Activated CD4-positive, alpha-beta T cell treated with anti-CD3 and anti-CD28 coated beads, Interleukin-2, amount 10 ng/mL, durations not matched to agents 7 days and 5 days (primary cell): ENCODE measurements at regions not wholly inside any gene's neighbourhood (a gene's known extent, or its start where the extent isn't known, plus 50 kb on each side); places are given as distances from the start of the nearest gene placed in this dataset.

Experiments
- CTCF ChIA-PET: fragments of 350-600 bp; sonication (Branson Sonifier 250); formaldehyde crosslinking; loops from one replicate; lab custom pipeline; 2021; ENCODE audit warnings: antibody characterized with exemption; lab: Charles Lee
- POLR2A ChIA-PET: fragments of 350-600 bp; sonication (Branson Sonifier 250); formaldehyde crosslinking; loops from one replicate; lab custom pipeline; 2021; ENCODE audit warnings: antibody characterized with exemption; lab: Charles Lee
- DNase-seq: peaks from one replicate; pipeline ENCODE4 v3.0.0-alpha.2; 2020
- H3K27ac Mint-ChIP-seq: one replicate; pipeline ENCODE4 v1.8.0; 2021; ENCODE audit warnings: mild to moderate bottlenecking, moderate library complexity, mixed read lengths
- H3K27me3 Mint-ChIP-seq: one replicate; pipeline ENCODE4 v1.8.0; 2021; ENCODE audit warnings: mixed read lengths
- H3K36me3 Mint-ChIP-seq: one replicate; pipeline ENCODE4 v1.8.0; 2021; ENCODE audit warnings: low read depth, mixed read lengths
- H3K4me1 Mint-ChIP-seq: one replicate; pipeline ENCODE4 v1.8.0; 2021; ENCODE audit warnings: mixed read lengths
- H3K4me3 Mint-ChIP-seq: one replicate; pipeline ENCODE4 v1.8.0; 2021; ENCODE audit warnings: mild to moderate bottlenecking, moderate library complexity, mixed read lengths
- H3K9me3 Mint-ChIP-seq: one replicate; pipeline ENCODE4 v1.8.0; 2021; ENCODE audit warnings: mixed read lengths

DNA sequence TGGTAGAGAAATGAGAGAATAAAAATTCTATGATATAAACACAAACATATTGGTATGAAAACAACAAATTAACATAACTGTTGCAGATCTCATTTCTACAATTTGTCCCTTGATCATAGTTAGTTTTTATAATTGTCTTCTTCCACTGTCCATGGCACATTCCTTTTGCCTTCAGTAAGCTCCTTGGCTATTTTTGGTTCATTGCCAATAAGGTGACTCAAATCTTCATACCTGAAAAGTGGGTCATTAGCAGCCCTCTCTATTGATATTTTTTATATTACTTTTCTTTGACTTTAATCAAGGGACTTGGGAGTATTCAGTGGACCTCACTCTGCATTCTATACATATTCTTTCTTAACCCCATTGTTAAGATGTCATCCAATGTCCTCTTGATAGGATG, 552.9 kb downstream of the TDRD15 start:
- Mint-ChIP-seq H3K27me3 (no peaks in the 10 kb centered on the region), H3K4me3 (no peak overlapping the region), H3K9me3 (peaks cover 8% of the 10 kb centered on the region), H3K36me3 (no peaks in the 10 kb centered on the region), H3K4me1 (no peaks in the 10 kb centered on the region), H3K27ac (no peak overlapping the region)
- POLR2A ChIA-PET = no interaction called here
- CTCF ChIA-PET = no interaction called here
- DNase-seq = no peak

DNA sequence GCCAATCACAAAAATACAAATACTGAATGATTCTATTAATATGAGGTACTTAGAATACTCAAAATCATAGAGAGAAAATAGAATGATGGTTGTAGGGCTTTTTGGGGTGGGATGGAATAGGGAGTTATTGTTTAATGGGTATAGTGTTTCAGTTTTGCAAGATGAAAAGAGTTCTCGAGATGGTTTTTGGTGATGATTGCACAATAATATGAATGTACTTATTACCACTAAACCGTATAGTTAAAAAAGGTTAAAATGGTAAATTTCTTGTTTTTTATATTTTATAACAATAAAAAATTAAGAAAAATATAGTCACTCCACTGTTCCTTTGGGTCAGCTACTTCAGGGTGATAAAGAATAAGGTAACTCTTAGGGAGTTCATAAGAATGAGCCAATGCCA, 560.1 kb downstream of the TDRD15 start:
- H3K4me1 Mint-ChIP-seq = no peaks in the 10 kb centered on the region
- peaks cover 5% of the 10 kb centered on the region for H3K9me3 Mint-ChIP-seq
- CTCF ChIA-PET = interaction anchor here (0.6 kb wide), 1 partner anchor 108 kb away, joined by 3 read pairs; no protein-coding TSS in a partner anchor
- no peak for DNase-seq
- POLR2A ChIA-PET = no interaction called here
- no peaks in the 10 kb centered on the region for H3K27me3 Mint-ChIP-seq
- H3K36me3 Mint-ChIP-seq = no peaks in the 10 kb centered on the region
- no peak overlapping the region for H3K27ac Mint-ChIP-seq
- H3K4me3 Mint-ChIP-seq = no peak overlapping the region

DNA sequence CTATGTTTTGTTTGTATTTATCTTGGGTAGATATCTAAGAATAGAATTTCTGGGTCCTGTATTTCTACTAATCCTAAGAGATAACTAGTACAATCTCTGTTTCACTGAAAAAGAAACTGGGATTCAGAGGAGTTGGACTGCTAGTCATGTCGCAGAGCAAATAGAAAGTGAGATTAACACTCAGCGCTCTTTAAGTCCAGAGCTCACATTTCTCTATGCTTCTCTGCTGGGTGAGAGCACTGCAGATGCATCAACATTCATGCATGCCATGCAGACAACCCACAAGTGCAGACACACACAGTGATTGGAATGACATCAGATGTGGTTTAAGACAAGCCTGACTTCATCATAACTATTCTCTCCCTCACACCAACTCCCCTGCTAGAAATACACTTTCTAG, 563.8 kb downstream of the TDRD15 start:
- Mint-ChIP-seq H3K27ac (no peak overlapping the region), H3K27me3 (no peaks in the 10 kb centered on the region), H3K4me1 (no peaks in the 10 kb centered on the region), H3K36me3 (no peaks in the 10 kb centered on the region), H3K4me3 (no peak overlapping the region), H3K9me3 (no peaks in the 10 kb centered on the region)
- ChIA-PET POLR2A (no interaction called here), CTCF (no interaction called here)
- DNase-seq = no peak

DNA sequence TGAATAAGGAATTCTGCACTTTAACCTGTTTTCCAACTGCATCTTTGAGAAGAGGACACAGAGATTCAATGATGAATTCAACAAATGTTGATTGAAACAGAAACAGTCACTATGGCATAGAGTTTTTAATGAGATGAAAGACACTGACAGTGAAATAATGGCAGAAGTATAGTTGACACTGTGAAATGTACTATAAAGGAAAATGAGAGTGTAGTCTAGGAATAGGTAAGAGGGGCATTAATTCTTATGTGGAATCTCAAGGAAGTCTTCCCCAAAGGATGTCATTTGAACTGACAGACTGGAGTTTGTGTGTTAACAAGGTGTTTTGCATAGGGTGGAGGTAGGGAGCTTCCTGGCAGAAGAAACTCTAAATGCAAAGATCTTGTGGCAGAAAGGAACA, 566.2 kb downstream of the TDRD15 start:
- DNase-seq = no peak
- no peaks in the 10 kb centered on the region for H3K9me3 Mint-ChIP-seq
- no peaks in the 10 kb centered on the region for H3K4me1 Mint-ChIP-seq
- no peak overlapping the region for H3K4me3 Mint-ChIP-seq
- no peaks in the 10 kb centered on the region for H3K27me3 Mint-ChIP-seq
- ChIA-PET POLR2A (no interaction called here), CTCF (no interaction called here)
- H3K27ac Mint-ChIP-seq = no peak overlapping the region
- no peaks in the 10 kb centered on the region for H3K36me3 Mint-ChIP-seq

DNA sequence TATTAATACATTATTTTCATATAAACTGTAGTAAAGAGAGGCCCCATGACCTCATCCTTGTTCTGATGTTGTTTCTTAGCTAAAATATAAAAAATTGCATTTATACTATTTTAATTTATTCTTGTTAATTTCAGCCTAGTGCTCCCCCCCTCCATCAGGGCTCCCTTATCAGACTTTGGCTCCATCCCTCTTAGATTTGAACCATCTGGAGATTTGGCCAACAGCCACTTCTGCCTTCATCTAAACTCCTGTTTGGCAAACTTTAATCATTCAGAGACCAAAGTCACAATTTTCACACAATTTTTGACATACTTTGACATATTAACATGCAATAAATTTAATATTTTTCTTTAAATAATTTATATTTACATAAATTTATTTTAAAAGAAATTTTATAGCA, 569.3 kb downstream of the TDRD15 start:
- no peaks in the 10 kb centered on the region for H3K27me3 Mint-ChIP-seq
- no peaks in the 10 kb centered on the region for H3K36me3 Mint-ChIP-seq
- H3K27ac Mint-ChIP-seq = no peak overlapping the region
- ChIA-PET CTCF (no interaction called here), POLR2A (no interaction called here)
- no peaks in the 10 kb centered on the region for H3K4me1 Mint-ChIP-seq
- H3K9me3 Mint-ChIP-seq = no peaks in the 10 kb centered on the region
- DNase-seq = no peak
- H3K4me3 Mint-ChIP-seq = no peak overlapping the region

DNA sequence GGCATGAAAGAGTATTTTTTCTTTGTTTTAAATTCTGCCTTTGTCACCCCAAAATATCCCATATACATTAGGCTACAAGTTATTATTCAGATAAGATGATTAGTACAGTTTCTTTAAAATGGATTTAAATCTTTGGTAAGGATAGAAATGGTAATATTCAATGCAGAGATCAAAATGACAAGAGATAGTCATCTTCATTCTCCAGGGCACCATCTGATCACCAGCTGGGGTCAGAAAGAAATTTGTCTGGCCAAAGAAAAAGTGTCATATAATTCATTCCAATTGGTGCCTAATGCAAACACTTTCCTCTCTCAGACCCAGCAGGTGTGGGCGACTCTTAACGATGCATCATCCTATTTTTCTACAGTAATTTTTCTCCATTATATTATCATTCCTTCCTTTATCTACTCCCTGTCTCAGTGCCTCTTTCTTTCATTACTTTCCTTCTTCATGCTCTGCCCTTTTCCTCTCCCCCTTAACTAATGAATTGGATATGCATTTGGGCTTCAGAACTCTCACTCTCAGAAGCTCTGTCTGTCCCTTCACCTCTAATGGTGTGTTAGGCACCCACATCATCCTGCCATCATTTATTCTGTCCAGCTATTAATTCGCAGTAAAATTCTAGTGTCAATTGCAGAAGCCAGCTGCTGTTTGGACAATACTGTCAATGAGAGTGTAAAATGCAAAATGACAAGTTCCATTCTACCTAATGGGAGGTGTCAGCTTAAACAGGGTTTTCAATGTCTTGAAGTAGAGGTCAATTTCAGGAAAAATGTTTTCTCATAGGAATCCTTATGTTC, 570.5 kb downstream of the TDRD15 start:
- Mint-ChIP-seq H3K27ac (no peak overlapping the region), H3K4me1 (no peaks in the 10 kb centered on the region), H3K9me3 (no peaks in the 10 kb centered on the region), H3K27me3 (no peaks in the 10 kb centered on the region), H3K36me3 (no peaks in the 10 kb centered on the region), H3K4me3 (no peak overlapping the region)
- ChIA-PET CTCF (no interaction called here), POLR2A (no interaction called here)
- DNase-seq = no peak

DNA sequence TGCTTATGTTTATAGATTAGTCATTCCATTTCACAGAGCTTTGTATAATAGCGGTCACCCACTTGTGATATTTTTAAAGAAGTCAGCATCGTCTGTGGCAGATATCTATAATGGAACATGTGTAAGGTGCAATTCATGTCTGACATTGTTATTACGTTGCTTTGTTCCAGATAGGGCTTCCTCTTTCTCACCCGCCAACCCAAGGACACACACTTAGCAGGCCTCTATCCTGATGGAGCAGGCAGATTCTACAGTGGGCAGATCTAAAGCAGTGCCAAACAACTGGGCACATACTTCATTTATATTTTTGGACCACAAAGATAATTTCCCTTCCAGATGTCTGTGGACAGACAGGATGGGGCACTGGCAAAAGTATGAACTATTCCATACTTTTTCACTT, 573.1 kb downstream of the TDRD15 start:
- DNase-seq = no peak
- H3K9me3 Mint-ChIP-seq = no peaks in the 10 kb centered on the region
- no peaks in the 10 kb centered on the region for H3K4me1 Mint-ChIP-seq
- no peaks in the 10 kb centered on the region for H3K27me3 Mint-ChIP-seq
- H3K36me3 Mint-ChIP-seq = no peaks in the 10 kb centered on the region
- CTCF ChIA-PET = no interaction called here
- POLR2A ChIA-PET = no interaction called here
- no peak overlapping the region for H3K27ac Mint-ChIP-seq
- H3K4me3 Mint-ChIP-seq = no peak overlapping the region

DNA sequence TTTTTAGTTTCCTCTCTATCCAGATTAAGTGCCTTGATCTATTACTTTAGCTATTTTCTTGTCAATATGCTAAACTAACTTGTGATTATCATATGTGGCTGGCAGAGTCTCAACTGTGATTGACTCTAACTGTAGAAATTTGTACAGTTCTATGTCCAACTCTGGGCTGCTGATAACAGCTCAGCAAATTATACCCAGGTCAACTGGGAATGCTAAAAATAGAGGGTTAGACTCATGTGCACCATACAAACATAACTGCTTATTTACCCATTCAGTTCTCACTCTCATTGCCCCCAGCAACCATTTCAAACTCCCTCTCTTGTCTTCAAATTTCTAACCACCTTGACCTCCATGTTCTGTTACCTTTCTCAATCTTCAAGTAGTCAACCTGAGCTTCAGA, 576.9 kb downstream of the TDRD15 start:
- Mint-ChIP-seq H3K9me3 (no peaks in the 10 kb centered on the region), H3K27me3 (no peaks in the 10 kb centered on the region), H3K4me1 (no peaks in the 10 kb centered on the region), H3K27ac (no peak overlapping the region), H3K36me3 (no peaks in the 10 kb centered on the region), H3K4me3 (no peak overlapping the region)
- ChIA-PET POLR2A (no interaction called here), CTCF (no interaction called here)
- DNase-seq = no peak

DNA sequence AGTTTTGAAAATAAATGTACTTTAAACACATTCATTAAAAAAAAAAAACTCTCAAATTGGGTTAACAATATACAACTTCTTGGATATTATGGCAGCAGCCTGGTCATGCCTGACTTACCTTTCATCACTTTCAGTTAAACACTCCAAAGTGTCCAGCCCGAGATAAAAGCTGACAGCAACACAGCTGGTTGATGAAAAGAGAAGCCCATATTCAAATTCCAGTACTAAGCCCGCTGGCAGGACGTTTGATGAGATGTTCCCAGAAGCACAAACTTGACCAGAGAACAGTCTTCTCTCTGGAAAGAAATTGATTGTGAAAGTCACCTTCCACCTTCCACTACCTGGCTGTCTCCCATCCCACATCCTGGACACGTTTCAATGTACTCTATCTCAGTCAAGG, 586.3 kb downstream of the TDRD15 start:
- H3K27me3 Mint-ChIP-seq = no peaks in the 10 kb centered on the region
- no peaks in the 10 kb centered on the region for H3K4me1 Mint-ChIP-seq
- CTCF ChIA-PET = no interaction called here
- H3K4me3 Mint-ChIP-seq = no peak overlapping the region
- H3K9me3 Mint-ChIP-seq = peaks cover 3% of the 10 kb centered on the region
- no peak for DNase-seq
- H3K36me3 Mint-ChIP-seq = no peaks in the 10 kb centered on the region
- H3K27ac Mint-ChIP-seq = no peak overlapping the region
- POLR2A ChIA-PET = no interaction called here

DNA sequence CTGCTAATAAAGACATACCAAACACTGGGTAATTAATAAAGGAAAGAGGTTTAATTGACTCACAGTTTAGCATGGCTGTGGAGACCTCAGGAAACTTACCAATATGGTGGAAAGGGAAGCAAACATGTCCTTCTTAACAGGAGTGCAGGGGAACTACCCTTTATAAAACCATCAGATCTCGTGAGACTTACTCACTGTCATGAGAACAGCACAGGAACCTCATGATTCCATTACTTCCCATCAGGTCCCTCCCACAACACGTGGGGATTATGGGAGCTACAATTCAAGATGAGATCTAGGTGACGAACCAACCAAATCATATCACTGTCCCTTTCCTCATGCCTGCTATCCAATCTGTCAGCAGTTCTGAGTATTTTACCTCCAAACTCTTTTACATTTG, 586.7 kb downstream of the TDRD15 start:
- CTCF ChIA-PET = no interaction called here
- Mint-ChIP-seq H3K27ac (no peak overlapping the region), H3K36me3 (no peaks in the 10 kb centered on the region), H3K4me3 (no peak overlapping the region), H3K9me3 (peaks cover 3% of the 10 kb centered on the region), H3K4me1 (no peaks in the 10 kb centered on the region), H3K27me3 (no peaks in the 10 kb centered on the region)
- DNase-seq = no peak
- POLR2A ChIA-PET = no interaction called here

DNA sequence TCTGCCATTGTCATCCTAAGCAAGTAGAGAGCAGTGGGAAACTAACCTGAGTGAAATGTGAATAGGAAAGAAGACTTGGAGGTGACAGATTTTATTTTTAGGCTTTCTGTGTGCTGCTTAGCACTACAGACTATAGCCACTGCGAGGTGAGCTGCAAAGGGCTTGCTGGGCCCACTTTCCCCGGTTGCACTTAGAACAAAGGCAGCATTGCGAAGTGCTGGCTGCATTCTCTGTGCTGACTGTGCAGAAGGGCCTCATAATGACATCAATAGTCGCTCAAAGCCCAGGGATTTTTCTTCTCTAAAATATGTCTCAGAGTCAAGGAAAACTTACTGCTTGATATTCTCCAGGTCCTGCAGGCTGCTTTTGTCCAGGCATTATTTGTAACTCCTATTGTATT, 592.1 kb downstream of the TDRD15 start:
- no peaks in the 10 kb centered on the region for H3K27me3 Mint-ChIP-seq
- no peaks in the 10 kb centered on the region for H3K9me3 Mint-ChIP-seq
- CTCF ChIA-PET = no interaction called here
- no peaks in the 10 kb centered on the region for H3K36me3 Mint-ChIP-seq
- POLR2A ChIA-PET = no interaction called here
- H3K4me1 Mint-ChIP-seq = no peaks in the 10 kb centered on the region
- H3K27ac Mint-ChIP-seq = no peak overlapping the region
- no peak for DNase-seq
- H3K4me3 Mint-ChIP-seq = no peak overlapping the region

DNA sequence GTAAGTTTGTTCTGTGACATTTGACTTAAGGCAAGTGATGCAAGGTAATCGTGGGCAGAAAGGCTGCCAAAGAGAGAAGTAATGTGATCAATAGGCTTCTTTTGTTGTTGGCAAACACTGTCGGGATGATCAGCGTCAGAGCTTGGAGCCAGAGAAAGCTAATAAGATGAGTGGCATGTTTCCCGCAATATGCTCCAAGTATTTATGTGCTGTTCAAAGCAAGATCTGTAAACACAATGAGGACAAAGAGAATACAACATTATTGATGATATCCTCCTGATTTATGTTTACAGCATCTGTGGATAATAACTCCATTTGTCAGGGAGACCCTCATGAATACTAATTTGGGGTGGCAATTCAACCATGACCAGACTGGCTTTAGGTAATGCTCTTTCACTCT, 603.3 kb downstream of the TDRD15 start:
- DNase-seq = no peak
- no peak overlapping the region for H3K27ac Mint-ChIP-seq

DNA sequence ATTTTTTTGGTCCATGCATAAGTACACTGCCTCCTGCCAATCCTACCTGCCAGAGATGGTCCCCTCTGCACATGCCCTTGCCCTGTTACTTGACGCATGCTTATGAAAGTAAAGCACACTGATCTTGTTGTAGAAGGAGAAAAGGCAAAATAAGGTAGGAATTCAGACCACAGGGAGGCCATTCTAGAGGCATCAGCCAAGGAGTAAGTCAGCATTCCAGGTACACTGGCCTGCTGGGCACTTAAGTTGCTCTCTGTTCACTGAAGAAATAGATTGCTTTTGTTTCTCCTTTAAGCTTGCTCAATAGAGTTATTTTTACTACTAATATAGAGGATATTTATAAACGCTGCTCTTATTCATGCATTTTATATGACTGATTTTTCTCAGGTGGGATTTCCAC, 604.4 kb downstream of the TDRD15 start:
- ChIA-PET CTCF (no interaction called here), POLR2A (no interaction called here)
- H3K36me3 Mint-ChIP-seq = no peaks in the 10 kb centered on the region
- H3K4me3 Mint-ChIP-seq = no peak overlapping the region
- H3K27ac Mint-ChIP-seq = no peak overlapping the region
- peaks cover 6% of the 10 kb centered on the region for H3K9me3 Mint-ChIP-seq
- no peaks in the 10 kb centered on the region for H3K27me3 Mint-ChIP-seq
- H3K4me1 Mint-ChIP-seq = no peaks in the 10 kb centered on the region
- no peak for DNase-seq

More for the DNA sequence above, 603.3 kb downstream of the TDRD15 start:
- Mint-ChIP-seq H3K4me3 (no peak overlapping the region), H3K36me3 (no peaks in the 10 kb centered on the region), H3K9me3 (peaks cover 6% of the 10 kb centered on the region), H3K4me1 (no peaks in the 10 kb centered on the region), H3K27me3 (no peaks in the 10 kb centered on the region)
- CTCF ChIA-PET = no interaction called here
- POLR2A ChIA-PET = no interaction called here

DNA sequence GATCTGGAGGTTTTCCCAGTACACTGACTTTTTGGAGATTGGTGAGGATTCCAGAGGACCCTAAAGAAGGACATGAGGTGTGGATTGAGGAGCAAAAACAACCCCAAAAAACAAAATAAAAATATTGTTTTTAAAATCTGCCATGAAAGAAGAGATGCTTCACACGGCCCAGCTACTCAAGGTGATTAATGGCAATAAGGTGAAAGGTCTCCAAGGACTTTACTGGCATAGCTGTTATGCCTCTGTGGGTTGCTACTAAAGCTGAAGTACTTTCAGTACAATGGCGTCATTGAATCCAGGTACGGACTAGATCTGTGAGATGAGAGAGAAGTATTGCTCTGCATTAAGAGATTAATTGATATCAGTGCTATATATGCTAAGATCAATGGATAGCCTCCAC, 606.4 kb downstream of the TDRD15 start:
- no peak for DNase-seq
- POLR2A ChIA-PET = no interaction called here
- Mint-ChIP-seq H3K9me3 (peaks cover 3% of the 10 kb centered on the region), H3K4me3 (no peak overlapping the region), H3K27me3 (no peaks in the 10 kb centered on the region), H3K27ac (no peak overlapping the region), H3K4me1 (no peaks in the 10 kb centered on the region), H3K36me3 (no peaks in the 10 kb centered on the region)
- CTCF ChIA-PET = no interaction called here
